KBM-7 (cell line): ENCODE measurements at regions not wholly inside any gene's neighbourhood (a gene's known extent, or its start where the extent isn't known, plus 50 kb on each side); places are given as distances from the start of the nearest gene placed in this dataset.
"Not testable (repeated sequence)": the region's sequence is repeated elsewhere in the genome, so short reads cannot be mapped to it uniquely, and the experiment has no call there.

Experiments
- DNase-seq: peaks from one replicate; pipeline ENCODE4 v3.0.0-alpha.2; 2015
- in situ Hi-C: fragments of 300-500 bp; cut with MboI; formaldehyde crosslinking; loops from 2 replicates; pipeline ENCODE4 v1.14.3; 2020; ENCODE audit warnings: low sequenced_read_pairs, low pct_unique_long_range_greater_than_20kb, mixed read lengths

- DNase-seq: no peak
- in situ Hi-C loops: no loop called here
Measured at GRCh38 chr3:103949693-103950092, 1417.0 kb upstream of the ALCAM start.

- in situ Hi-C loops: no loop called here
- DNase-seq: no peak
Measured at GRCh38 chr3:103950676-103951075, 1416.0 kb upstream of the ALCAM start.

- DNase-seq: no peak
- in situ Hi-C loops: no loop called here
Measured at GRCh38 chr3:103953796-103954195, 1412.9 kb upstream of the ALCAM start.

- DNase-seq: no peak
- in situ Hi-C loops: no loop called here
Measured at GRCh38 chr3:103960819-103961218, 1405.9 kb upstream of the ALCAM start.

GRCh38 chr3:103963599-103963998 lies 1403.1 kb upstream of the ALCAM start:
- DNase-seq: no peak
- in situ Hi-C loops: no loop called here

- in situ Hi-C loops: no loop called here
- DNase-seq: no peak
Measured at GRCh38 chr3:103965764-103966163, 1400.9 kb upstream of the ALCAM start.

GRCh38 chr3:103966749-103967148 lies 1400.0 kb upstream of the ALCAM start:
- no peak for DNase-seq
- in situ Hi-C loops: no loop called here

- DNase-seq: no peak
- in situ Hi-C loops: no loop called here
Measured at GRCh38 chr3:103968131-103968530, 1398.6 kb upstream of the ALCAM start.

GRCh38 chr3:103968751-103969150 lies 1398.0 kb upstream of the ALCAM start:
- no peak for DNase-seq
- in situ Hi-C loops: no loop called here

GRCh38 chr3:103976931-103977339 lies 1389.8 kb upstream of the ALCAM start:
- in situ Hi-C loops: no loop called here
- no peak for DNase-seq

GRCh38 chr3:103977417-103977816 lies 1389.3 kb upstream of the ALCAM start:
- in situ Hi-C loops: no loop called here
- no peak for DNase-seq

- DNase-seq: peak; percentile 22
- in situ Hi-C loops: no loop called here
Measured at GRCh38 chr3:103991461-103992115, 1375.1 kb upstream of the ALCAM start.

GRCh38 chr3:103992469-103992868 lies 1374.2 kb upstream of the ALCAM start:
- DNase-seq: no peak
- in situ Hi-C loops: no loop called here

GRCh38 chr3:104004956-104005355 lies 1361.8 kb upstream of the ALCAM start:
- DNase-seq: no peak

GRCh38 chr3:104005815-104006214 lies 1360.9 kb upstream of the ALCAM start:
- DNase-seq: no peak

More at GRCh38 chr3:104004956-104005355, 1361.8 kb upstream of the ALCAM start:
- in situ Hi-C loops: no loop called here

GRCh38 chr3:104018541-104018940 lies 1348.2 kb upstream of the ALCAM start:
- in situ Hi-C loops: no loop called here
- no peak for DNase-seq

More at GRCh38 chr3:104005815-104006214, 1360.9 kb upstream of the ALCAM start:
- in situ Hi-C loops: no loop called here

GRCh38 chr3:104031598-104031997 lies 1335.1 kb upstream of the ALCAM start:
- DNase-seq: no peak
- in situ Hi-C loops: no loop called here

- in situ Hi-C loops: no loop called here
Measured at GRCh38 chr3:104032283-104032682, 1334.4 kb upstream of the ALCAM start.

GRCh38 chr3:104040896-104041295 lies 1325.8 kb upstream of the ALCAM start:
- DNase-seq: no peak
- in situ Hi-C loops: no loop called here

More at GRCh38 chr3:104032283-104032682, 1334.4 kb upstream of the ALCAM start:
- no peak for DNase-seq

GRCh38 chr3:104043001-104043543 lies 1323.6 kb upstream of the ALCAM start:
- DNase-seq, in situ Hi-C loops: not testable (repeated sequence)

- DNase-seq: no peak
- in situ Hi-C loops: no loop called here
Measured at GRCh38 chr3:104044002-104044401, 1322.7 kb upstream of the ALCAM start.
